ENCODE measurements at regions not wholly inside any gene's neighbourhood (a gene's known extent, or its start where the extent isn't known, plus 50 kb on each side); places are given as distances from the start of the nearest gene placed in this dataset.

- no peak for ATAC-seq
- H3K9me3 ChIP-seq: no peaks in the 10 kb centered on the region
- H3K36me3 ChIP-seq: no peaks in the 10 kb centered on the region
- no peak overlapping the region for H3K4me3 ChIP-seq
- TF ChIP-seq EP300 (IDR thresholded peaks at IDR 0.05) (no peak), POLR2A (IDR thresholded peaks at IDR 0.05) (no peak), CTCF (IDR thresholded peaks at IDR 0.05) (no peak), POLR2AphosphoS5 (IDR thresholded peaks at IDR 0.05) (no peak)
- H3K4me1 ChIP-seq: no peaks in the 10 kb centered on the region
- no peak overlapping the region for H3K27ac ChIP-seq
- no peaks in the 10 kb centered on the region for H3K27me3 ChIP-seq
Observed at GRCh38 chr13:61151062-61151461, 264.6 kb downstream of the PCDH20 start.

- peaks cover 0 to 8% (median 0%) of the 10 kb centered on the region in 3 donors for H3K4me1 ChIP-seq
- TF ChIP-seq EP300 (IDR thresholded peaks at IDR 0.05): no peak
- no peak for TF ChIP-seq POLR2AphosphoS5 (IDR thresholded peaks at IDR 0.05)
- no peak for TF ChIP-seq POLR2A (IDR thresholded peaks at IDR 0.05)
- no peak for TF ChIP-seq CTCF (IDR thresholded peaks at IDR 0.05)
- H3K27ac ChIP-seq: no peak overlapping the region
- no peaks in the 10 kb centered on the region for H3K9me3 ChIP-seq
- H3K36me3 ChIP-seq: no peaks in the 10 kb centered on the region
- no peaks in the 10 kb centered on the region for H3K27me3 ChIP-seq
- H3K4me3 ChIP-seq: no peak overlapping the region
- ATAC-seq: no peak
Observed at GRCh38 chr13:61149331-61149730, 266.3 kb downstream of the PCDH20 start.

- TF ChIP-seq POLR2A (IDR thresholded peaks at IDR 0.05) (no peak), CTCF (IDR thresholded peaks at IDR 0.05) (no peak), POLR2AphosphoS5 (IDR thresholded peaks at IDR 0.05) (no peak), EP300 (IDR thresholded peaks at IDR 0.05) (no peak)
- Histone ChIP-seq H3K4me1 (peaks cover 0 to 13% (median 0%) of the 10 kb centered on the region in 3 donors), H3K4me3 (no peak overlapping the region), H3K36me3 (no peaks in the 10 kb centered on the region), H3K27ac (no peak overlapping the region), H3K27me3 (no peaks in the 10 kb centered on the region), H3K9me3 (no peaks in the 10 kb centered on the region)
- ATAC-seq: no peak
- WGBS, 2 donors (ENCODE audit: low coverage in 1 of 2): 92 to 94% methylated on average over 6 of the region's 6 CpGs
Observed at GRCh38 chr13:61148691-61149315, 266.8 kb downstream of the PCDH20 start.

- 55 to 57% methylated on average over 1 of the region's 1 CpG for WGBS, 2 donors (ENCODE audit: low coverage in 1 of 2)
- H3K36me3 ChIP-seq: no peaks in the 10 kb centered on the region
- ATAC-seq: no peak
- H3K9me3 ChIP-seq: no peaks in the 10 kb centered on the region
- no peak overlapping the region for H3K4me3 ChIP-seq
- H3K27ac ChIP-seq: no peak overlapping the region
- TF ChIP-seq EP300 (IDR thresholded peaks at IDR 0.05) (no peak), POLR2AphosphoS5 (IDR thresholded peaks at IDR 0.05) (no peak), POLR2A (IDR thresholded peaks at IDR 0.05) (no peak), CTCF (IDR thresholded peaks at IDR 0.05) (no peak)
- peaks cover 0 to 19% (median 0%) of the 10 kb centered on the region in 3 donors for H3K4me1 ChIP-seq
- H3K27me3 ChIP-seq: no peaks in the 10 kb centered on the region
Observed at GRCh38 chr13:61148211-61148610, 267.4 kb downstream of the PCDH20 start.

- Histone ChIP-seq H3K36me3 (no peaks in the 10 kb centered on the region), H3K27me3 (no peaks in the 10 kb centered on the region), H3K27ac (no peak overlapping the region), H3K4me3 (no peak overlapping the region), H3K4me1 (peaks cover 0 to 27% (median 0%) of the 10 kb centered on the region in 3 donors), H3K9me3 (no peaks in the 10 kb centered on the region)
- TF ChIP-seq EP300 (IDR thresholded peaks at IDR 0.05) (no peak), POLR2A (IDR thresholded peaks at IDR 0.05) (no peak), CTCF (IDR thresholded peaks at IDR 0.05) (no peak), POLR2AphosphoS5 (IDR thresholded peaks at IDR 0.05) (no peak)
- ATAC-seq: no peak
- WGBS, 2 donors (ENCODE audit: low coverage in 1 of 2): 63 to 100% methylated on average over 1 of the region's 1 CpG
Observed at GRCh38 chr13:61146571-61146970, 269.1 kb downstream of the PCDH20 start.

All from gastroesophageal sphincter (tissue), 4 donors.